ENCODE measurements at regions not wholly inside any gene's neighbourhood (a gene's known extent, or its start where the extent isn't known, plus 50 kb on each side); places are given as distances from the start of the nearest gene placed in this dataset.
"Not testable (repeated sequence)": the region's sequence is repeated elsewhere in the genome, so short reads cannot be mapped to it uniquely, and the experiment has no call there.

- H3K79me2 ChIP-seq (ENCODE audit: control insufficient read depth, insufficient read depth, low read length); H3K9ac ChIP-seq (ENCODE audit: insufficient read depth in 1 of 2, low read depth in 2 of 2, low read length in 2 of 2); DNase-seq (ENCODE audit: extremely low read depth in 1 of 4, low spot score in 3 of 4); H3K4me1 ChIP-seq (replicated peaks in 1 of 2; ENCODE audit: control insufficient read depth in 2 of 2, insufficient read depth in 2 of 2, low read length in 2 of 2); H3K36me3 ChIP-seq (ENCODE audit: control insufficient read depth, insufficient read depth, low read length); FAIRE-seq; H3K4me2 ChIP-seq (ENCODE audit: insufficient read depth, low read length); in situ Hi-C loops (cut with MboI); ATAC-seq; H4K20me1 ChIP-seq (replicated peaks; ENCODE audit: control insufficient read depth, insufficient read depth, low read length); BruUV-seq (replicated peaks); H3K27me3 ChIP-seq (ENCODE audit: control insufficient read depth in 2 of 2, insufficient read depth in 2 of 2, low read length in 2 of 2); H3K9me1 ChIP-seq (ENCODE audit: control insufficient read depth, insufficient read depth, low read length); H2AFZ ChIP-seq (ENCODE audit: low read depth, low read length); intact Hi-C loops (cut with micrococcal nuclease); H3K27ac ChIP-seq (ENCODE audit: extremely low read depth, low read depth, low read length); POLR2A ChIA-PET; H3K9me3 ChIP-seq (replicated peaks; ENCODE audit: control insufficient read depth, insufficient read depth, low read depth, low read length); CTCF ChIA-PET (ENCODE audit: low intra/inter-chr PET ratio); H3K4me3 ChIP-seq: not testable (repeated sequence)
- WGBS (ENCODE audit: insufficient coverage, low coverage, missing lambda C conversion rate), result no CpG with 5 or more reads among the region's 24 CpGs
These were observed 928.8 kb upstream of the TPTE start for GRCh38 chr21:9592591-9592990.

GRCh38 chr21:9593646-9594045 lies 927.7 kb upstream of the TPTE start:
- H3K9me3 ChIP-seq (replicated peaks; ENCODE audit: control insufficient read depth, insufficient read depth, low read depth, low read length); intact Hi-C loops (cut with micrococcal nuclease); H3K36me3 ChIP-seq (ENCODE audit: control insufficient read depth, insufficient read depth, low read length); H3K27ac ChIP-seq (ENCODE audit: extremely low read depth, low read depth, low read length); in situ Hi-C loops (cut with MboI); H3K4me3 ChIP-seq; ATAC-seq; DNase-seq (ENCODE audit: extremely low read depth in 1 of 4, low spot score in 3 of 4); POLR2A ChIA-PET; FAIRE-seq; H3K4me1 ChIP-seq (replicated peaks in 1 of 2; ENCODE audit: control insufficient read depth in 2 of 2, insufficient read depth in 2 of 2, low read length in 2 of 2); H3K9ac ChIP-seq (ENCODE audit: insufficient read depth in 1 of 2, low read depth in 2 of 2, low read length in 2 of 2); BruUV-seq (replicated peaks); CTCF ChIA-PET (ENCODE audit: low intra/inter-chr PET ratio); H2AFZ ChIP-seq (ENCODE audit: low read depth, low read length); H4K20me1 ChIP-seq (replicated peaks; ENCODE audit: control insufficient read depth, insufficient read depth, low read length); H3K9me1 ChIP-seq (ENCODE audit: control insufficient read depth, insufficient read depth, low read length); H3K79me2 ChIP-seq (ENCODE audit: control insufficient read depth, insufficient read depth, low read length); H3K27me3 ChIP-seq (ENCODE audit: control insufficient read depth in 2 of 2, insufficient read depth in 2 of 2, low read length in 2 of 2); H3K4me2 ChIP-seq (ENCODE audit: insufficient read depth, low read length): not testable (repeated sequence)
- WGBS (ENCODE audit: insufficient coverage, low coverage, missing lambda C conversion rate), result 4% methylated on average over 4 of the region's 27 CpGs

- H3K27ac ChIP-seq (ENCODE audit: extremely low read depth, low read depth, low read length); intact Hi-C loops (cut with micrococcal nuclease); H3K36me3 ChIP-seq (ENCODE audit: control insufficient read depth, insufficient read depth, low read length); H3K9ac ChIP-seq (ENCODE audit: insufficient read depth in 1 of 2, low read depth in 2 of 2, low read length in 2 of 2); POLR2A ChIA-PET; DNase-seq (ENCODE audit: extremely low read depth in 1 of 4, low spot score in 3 of 4); ATAC-seq; CTCF ChIA-PET (ENCODE audit: low intra/inter-chr PET ratio); H3K4me3 ChIP-seq; H3K4me1 ChIP-seq (replicated peaks in 1 of 2; ENCODE audit: control insufficient read depth in 2 of 2, insufficient read depth in 2 of 2, low read length in 2 of 2); H2AFZ ChIP-seq (ENCODE audit: low read depth, low read length); H3K4me2 ChIP-seq (ENCODE audit: insufficient read depth, low read length); BruUV-seq (replicated peaks); in situ Hi-C loops (cut with MboI); H3K9me1 ChIP-seq (ENCODE audit: control insufficient read depth, insufficient read depth, low read length); H3K9me3 ChIP-seq (replicated peaks; ENCODE audit: control insufficient read depth, insufficient read depth, low read depth, low read length); H3K79me2 ChIP-seq (ENCODE audit: control insufficient read depth, insufficient read depth, low read length); FAIRE-seq; H3K27me3 ChIP-seq (ENCODE audit: control insufficient read depth in 2 of 2, insufficient read depth in 2 of 2, low read length in 2 of 2); H4K20me1 ChIP-seq (replicated peaks; ENCODE audit: control insufficient read depth, insufficient read depth, low read length): not testable (repeated sequence)
- WGBS (ENCODE audit: insufficient coverage, low coverage, missing lambda C conversion rate), result no CpG with 5 or more reads among the region's 23 CpGs
These were observed 907.4 kb upstream of the TPTE start for GRCh38 chr21:9614011-9614410.

- H3K4me1 ChIP-seq (replicated peaks in 1 of 2; ENCODE audit: control insufficient read depth in 2 of 2, insufficient read depth in 2 of 2, low read length in 2 of 2); H3K4me3 ChIP-seq; ATAC-seq; H3K36me3 ChIP-seq (ENCODE audit: control insufficient read depth, insufficient read depth, low read length); H3K27me3 ChIP-seq (ENCODE audit: control insufficient read depth in 2 of 2, insufficient read depth in 2 of 2, low read length in 2 of 2); BruUV-seq (replicated peaks); H3K9me1 ChIP-seq (ENCODE audit: control insufficient read depth, insufficient read depth, low read length); H3K9me3 ChIP-seq (replicated peaks; ENCODE audit: control insufficient read depth, insufficient read depth, low read depth, low read length); H3K79me2 ChIP-seq (ENCODE audit: control insufficient read depth, insufficient read depth, low read length); H2AFZ ChIP-seq (ENCODE audit: low read depth, low read length); H3K27ac ChIP-seq (ENCODE audit: extremely low read depth, low read depth, low read length); DNase-seq (ENCODE audit: extremely low read depth in 1 of 4, low spot score in 3 of 4); H4K20me1 ChIP-seq (replicated peaks; ENCODE audit: control insufficient read depth, insufficient read depth, low read length); in situ Hi-C loops (cut with MboI); CTCF ChIA-PET (ENCODE audit: low intra/inter-chr PET ratio); intact Hi-C loops (cut with micrococcal nuclease); POLR2A ChIA-PET; H3K9ac ChIP-seq (ENCODE audit: insufficient read depth in 1 of 2, low read depth in 2 of 2, low read length in 2 of 2); FAIRE-seq; H3K4me2 ChIP-seq (ENCODE audit: insufficient read depth, low read length): not testable (repeated sequence)
- WGBS (ENCODE audit: insufficient coverage, low coverage, missing lambda C conversion rate), result no CpG with 5 or more reads among the region's 2 CpGs
These were observed 900.1 kb upstream of the TPTE start for GRCh38 chr21:9621121-9621793.
